H9 (cell line): ENCODE measurements at regions not wholly inside any gene's neighbourhood (a gene's known extent, or its start where the extent isn't known, plus 50 kb on each side); places are given as distances from the start of the nearest gene placed in this dataset.

Experiments
- DNase-seq: peaks from one replicate; pipeline ENCODE4 v3.0.0-alpha.2; 2017
- H2AFZ ChIP-seq: one replicate; pipeline ENCODE4 v1.6.1; 2013; ENCODE audit warnings: mild to moderate bottlenecking, low read length, control low read depth, moderate library complexity
- H2AK5ac ChIP-seq: 2 replicates; pipeline ENCODE4 v1.6.1; 2013; ENCODE audit warnings: low read length, control low read depth, mixed read lengths; ENCODE audit not compliant: insufficient read length
- H2BK120ac ChIP-seq: one replicate; pipeline ENCODE4 v1.6.1; 2013; ENCODE audit warnings: low read depth, mild to moderate bottlenecking, low read length, control low read depth, inconsistent platforms; ENCODE audit not compliant: poor library complexity, severe bottlenecking
- H2BK12ac ChIP-seq: 2 replicates; pipeline ENCODE4 v1.6.1; 2013; ENCODE audit warnings: low read length, control low read depth, mixed read lengths, low read depth; ENCODE audit not compliant: insufficient read length
- H2BK15ac ChIP-seq: 2 replicates; pipeline ENCODE4 v1.6.1; 2013; ENCODE audit warnings: low read depth, low read length, control low read depth
- H2BK20ac ChIP-seq: one replicate; pipeline ENCODE4 v1.6.1; 2013; ENCODE audit warnings: low read depth, mild to moderate bottlenecking, low read length, control low read depth, inconsistent platforms; ENCODE audit not compliant: poor library complexity, severe bottlenecking
- H2BK5ac ChIP-seq: 2 replicates; pipeline ENCODE4 v1.6.1; 2013; ENCODE audit warnings: low read length, control low read depth, mixed read lengths; ENCODE audit not compliant: insufficient read length
- H3K14ac ChIP-seq: 2 replicates; pipeline ENCODE4 v1.6.1; 2013; ENCODE audit warnings: low read length, control low read depth; ENCODE audit not compliant: insufficient read depth
- H3K18ac ChIP-seq: 2 replicates; pipeline ENCODE4 v1.6.1; 2013; ENCODE audit warnings: low read depth, mild to moderate bottlenecking, mixed read lengths, low read length, control low read depth; ENCODE audit not compliant: insufficient read length
- H3K23ac ChIP-seq: 2 replicates; pipeline ENCODE4 v1.6.1; 2013; ENCODE audit warnings: low read length, control low read depth, mixed read lengths, low read depth; ENCODE audit not compliant: insufficient read length
- H3K23me2 ChIP-seq: 2 replicates; pipeline ENCODE4 v1.6.1; 2013; ENCODE audit warnings: low read depth, mild to moderate bottlenecking, mixed read lengths, low read length, control low read depth; ENCODE audit not compliant: insufficient read length, poor library complexity, severe bottlenecking
- H3K27ac ChIP-seq: 2 replicates; pipeline ENCODE4 v1.5.1; 2013; ENCODE audit warnings: low read length, control low read depth, mixed read lengths, low read depth; ENCODE audit not compliant: insufficient read length
- H3K27me3 ChIP-seq: 2 replicates; pipeline ENCODE4 v1.6.1; 2013; ENCODE audit warnings: low read length, control low read depth, inconsistent platforms; ENCODE audit not compliant: insufficient read depth
- H3K4ac ChIP-seq: 2 replicates; pipeline ENCODE4 v1.6.1; 2013; ENCODE audit warnings: low read depth, mild to moderate bottlenecking, control low read depth, inconsistent platforms, low read length, moderate library complexity
- H3K4me1 ChIP-seq: 2 replicates; pipeline ENCODE4 v1.6.1; 2013; ENCODE audit warnings: low read length, control low read depth, inconsistent platforms; ENCODE audit not compliant: insufficient read depth
- H3K4me2 ChIP-seq: 2 replicates; pipeline ENCODE4 v1.6.1; 2013; ENCODE audit warnings: low read length, control low read depth, mixed read lengths; ENCODE audit not compliant: insufficient read length, insufficient read depth
- H3K56ac ChIP-seq: 2 replicates; pipeline ENCODE4 v1.6.1; 2013; ENCODE audit warnings: low read depth, mild to moderate bottlenecking, mixed read lengths, low read length, control low read depth; ENCODE audit not compliant: insufficient read length
- H3K79me1 ChIP-seq: 2 replicates; pipeline ENCODE4 v1.6.1; 2013; ENCODE audit warnings: low read depth, mild to moderate bottlenecking, moderate library complexity, low read length, control low read depth, inconsistent platforms; ENCODE audit not compliant: insufficient read depth, poor library complexity, severe bottlenecking
- H3K79me2 ChIP-seq: 2 replicates; pipeline ENCODE4 v1.6.1; 2013; ENCODE audit warnings: low read length, control low read depth, inconsistent platforms; ENCODE audit not compliant: insufficient read depth
- H3K9ac ChIP-seq: 2 replicates; pipeline ENCODE4 v1.6.1; 2013; ENCODE audit warnings: low read length, control low read depth, mixed read lengths; ENCODE audit not compliant: insufficient read length; ENCODE audit errors: extremely low read depth
- H3K9me3 ChIP-seq: one replicate; pipeline ENCODE4 v1.6.1; 2013; ENCODE audit warnings: low read depth, low read length, inconsistent platforms; ENCODE audit not compliant: control insufficient read depth
- H3T11ph ChIP-seq: one replicate; pipeline ENCODE4 v1.6.1; 2013; ENCODE audit warnings: mild to moderate bottlenecking, low read length, control low read depth, inconsistent platforms
- H4K20me1 ChIP-seq: one replicate; pipeline ENCODE4 v1.6.1; 2013; ENCODE audit not compliant: control insufficient read depth, insufficient read length, insufficient read depth
- H4K5ac ChIP-seq: 2 replicates; pipeline ENCODE4 v1.6.1; 2013; ENCODE audit warnings: low read depth, mild to moderate bottlenecking, mixed read lengths, low read length, control low read depth; ENCODE audit not compliant: insufficient read length
- H4K8ac ChIP-seq: replicated peaks from 2 replicates; pipeline ENCODE4 v1.6.1; 2013; ENCODE audit warnings: low read length, control low read depth, mixed read lengths, low read depth; ENCODE audit not compliant: insufficient read length
- H4K91ac ChIP-seq: 2 replicates; pipeline ENCODE4 v1.6.1; 2013; ENCODE audit warnings: low read depth, mild to moderate bottlenecking, moderate library complexity, mixed read lengths, low read length, control low read depth; ENCODE audit not compliant: insufficient read length
- H3K27ac Mint-ChIP-seq, 3 experiments: 2 replicates in 2 of 3; 3 replicates in 1 of 3; pipeline ENCODE4 v1.8.0; 2020 to 2021; ENCODE audit warnings: mixed read lengths in 3 of 3, mild to moderate bottlenecking in 1 of 3, moderate library complexity in 1 of 3
- H3K27me3 Mint-ChIP-seq: 2 replicates; pipeline ENCODE4 v1.8.0; 2021; ENCODE audit warnings: low read depth, mild to moderate bottlenecking, moderate library complexity, mixed read lengths
- H3K36me3 Mint-ChIP-seq, 3 experiments: 2 replicates in 2 of 3; 3 replicates in 1 of 3; pipeline ENCODE4 v1.8.0; 2020 to 2021; ENCODE audit warnings: low read depth in 3 of 3, mixed read lengths in 3 of 3; ENCODE audit not compliant: insufficient read depth in 1 of 3
- H3K4me1 Mint-ChIP-seq, 2 experiments: 2 replicates each; pipeline ENCODE4 v1.8.0; 2020; ENCODE audit warnings: mixed read lengths in 2 of 2
- H3K4me3 Mint-ChIP-seq, 2 experiments: 2 replicates in 1 of 2; 3 replicates in 1 of 2; pipeline ENCODE4 v1.8.0; 2020 to 2021; ENCODE audit warnings: mild to moderate bottlenecking in 2 of 2, mixed read lengths in 2 of 2, moderate library complexity in 1 of 2
- H3K9me3 Mint-ChIP-seq, 2 experiments: 2 replicates in 1 of 2; 3 replicates in 1 of 2; pipeline ENCODE4 v1.8.0; 2020; ENCODE audit warnings: mild to moderate bottlenecking in 2 of 2, mixed read lengths in 2 of 2, moderate library complexity in 1 of 2
- CTCF ChIP-seq: fragments of 200-600 bp; sonication (generic); conservative IDR thresholded peaks from 3 replicates; pipeline ENCODE4 v1.8.0; 2021; ENCODE audit warnings: antibody characterized with exemption, mild to moderate bottlenecking
- WGBS: extraction: QIAGEN DNeasy Blood & Tissue Kit; methylation state at CpG from one replicate; pipeline ENCODE4 v1.1.7; 2013; ENCODE audit warnings: missing lambda C conversion rate, low lambda C conversion rate, mixed read lengths; ENCODE audit not compliant: insufficient read length; ENCODE audit errors: extremely low coverage; 5-methylcytosine and 5-hydroxymethylcytosine counted together

DNA sequence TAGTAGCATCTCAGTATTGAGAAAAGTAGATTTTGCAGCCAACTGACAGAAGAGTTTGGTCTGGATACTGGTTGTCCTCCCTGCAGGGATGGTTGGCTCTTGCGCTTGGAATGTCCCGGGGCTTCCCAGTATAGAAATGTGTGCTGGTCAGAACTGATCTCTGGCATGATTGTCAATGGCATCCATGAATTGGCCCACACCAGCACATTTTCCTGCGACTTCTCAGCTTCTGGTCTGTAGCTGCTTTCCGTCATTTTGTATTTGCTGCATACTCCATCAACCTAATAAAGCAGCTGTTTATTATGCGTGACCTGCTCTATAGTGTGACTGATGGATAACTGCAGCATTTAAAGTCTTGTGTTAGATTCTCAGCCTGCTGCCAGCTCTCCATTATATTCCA lies 203.7 kb downstream of the S1PR1 start:
- no peaks in the 10 kb centered on the region for H3K27me3 Mint-ChIP-seq

More for the DNA sequence above, 203.7 kb downstream of the S1PR1 start:
- no peaks in the 10 kb centered on the region for H3K9me3 Mint-ChIP-seq
- no peaks in the 10 kb centered on the region for H3K79me2 ChIP-seq
- no peaks in the 10 kb centered on the region for H3K9me3 ChIP-seq
- H3K79me1 ChIP-seq = no peaks in the 10 kb centered on the region
- H3K27ac Mint-ChIP-seq = no peak overlapping the region
- no peak overlapping the region for H2BK5ac ChIP-seq
- H4K91ac ChIP-seq = no peak overlapping the region
- H3K4me1 ChIP-seq = peaks cover 6% of the 10 kb centered on the region; the same call in 1 of the 2 replicates
- H2AK5ac ChIP-seq = no peak overlapping the region
- H3K56ac ChIP-seq = no peak overlapping the region
- no peak for TF ChIP-seq CTCF
- no peak overlapping the region for H3K23ac ChIP-seq
- no peak overlapping the region for H4K5ac ChIP-seq
- H4K8ac ChIP-seq = no peak overlapping the region
- WGBS = no CpG with 5 or more reads among the region's 5 CpGs
- no peak overlapping the region for H2BK15ac ChIP-seq
- H3K4me3 Mint-ChIP-seq = no peak overlapping the region
- H3K4ac ChIP-seq = no peak overlapping the region
- no peak overlapping the region for H3K27ac ChIP-seq
- no peak for DNase-seq
- no peaks in the 10 kb centered on the region for H4K20me1 ChIP-seq
- H2BK12ac ChIP-seq = no peak overlapping the region
- H2BK20ac ChIP-seq = no peak overlapping the region
- no peak overlapping the region for H3K9ac ChIP-seq
- H3K4me1 Mint-ChIP-seq = peaks cover 21 to 25% of the 10 kb centered on the region in 2 experiments
- H3K18ac ChIP-seq = no peak overlapping the region
- H3K27me3 ChIP-seq = no peaks in the 10 kb centered on the region
- H3K14ac ChIP-seq = no peak overlapping the region
- H3K4me2 ChIP-seq = no peak overlapping the region
- no peaks in the 10 kb centered on the region for H3K36me3 Mint-ChIP-seq
- no peak overlapping the region for H2BK120ac ChIP-seq
- H2AFZ ChIP-seq = no peak overlapping the region
- no peaks in the 10 kb centered on the region for H3K23me2 ChIP-seq
- no peak overlapping the region for H3T11ph ChIP-seq
